Osteocyte (in vitro differentiated cells): ENCODE measurements at regions not wholly inside any gene's neighbourhood (a gene's known extent, or its start where the extent isn't known, plus 50 kb on each side); places are given as distances from the start of the nearest gene placed in this dataset.
"Not testable (repeated sequence)": the region's sequence is repeated elsewhere in the genome, so short reads cannot be mapped to it uniquely, and the experiment has no call there.

Source experiments
- DNase-seq: peaks from one replicate; pipeline ENCODE4 v3.0.0; 2021; ENCODE audit warnings: mixed read lengths; ENCODE audit not compliant: unreplicated experiment; ENCODE audit errors: extremely low spot score
- H3K27ac Mint-ChIP-seq: one replicate; pipeline ENCODE4 v1.8.0; 2021; ENCODE audit warnings: mild to moderate bottlenecking, mixed read lengths; ENCODE audit not compliant: unreplicated experiment
- H3K27me3 Mint-ChIP-seq: one replicate; pipeline ENCODE4 v1.8.0; 2021; ENCODE audit warnings: mixed read lengths; ENCODE audit not compliant: unreplicated experiment
- H3K36me3 Mint-ChIP-seq: one replicate; pipeline ENCODE4 v1.8.0; 2021; ENCODE audit warnings: mixed read lengths; ENCODE audit not compliant: unreplicated experiment
- H3K4me1 Mint-ChIP-seq: one replicate; pipeline ENCODE4 v1.8.0; 2021; ENCODE audit warnings: mixed read lengths; ENCODE audit not compliant: unreplicated experiment
- H3K4me3 Mint-ChIP-seq: one replicate; pipeline ENCODE4 v1.8.0; 2021; ENCODE audit warnings: mild to moderate bottlenecking, moderate library complexity, mixed read lengths; ENCODE audit not compliant: unreplicated experiment
- H3K9me3 Mint-ChIP-seq: one replicate; pipeline ENCODE4 v1.8.0; 2021; ENCODE audit warnings: mixed read lengths; ENCODE audit not compliant: unreplicated experiment
- TF ChIP-seq, protein P1 (sequence below): fragments of 200-600 bp; sonication (generic); IDR thresholded peaks from 2 replicates; pipeline ENCODE4 v1.5.0; 2021; ENCODE audit warnings: antibody characterized with exemption, mild to moderate bottlenecking, moderate library complexity

DNA sequence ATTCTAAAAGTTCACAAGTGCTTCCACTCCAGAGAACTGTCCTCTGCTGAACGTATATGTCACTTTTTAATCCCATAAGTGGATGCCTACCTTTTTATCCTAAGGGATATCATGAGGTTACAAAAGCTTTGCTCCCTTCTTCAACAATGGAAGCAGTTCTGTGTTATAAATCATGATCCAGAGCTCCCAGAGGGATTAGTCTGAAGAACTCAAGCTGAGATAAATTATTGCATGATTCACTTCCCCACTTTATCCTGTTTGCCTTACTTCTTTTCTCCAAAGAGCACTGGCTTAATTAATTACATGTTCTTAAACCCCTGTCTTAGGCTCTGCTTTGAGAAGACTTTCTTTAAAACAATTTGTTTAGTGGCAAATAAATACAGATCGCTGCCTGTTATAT lies 246.7 kb downstream of the PCDH17 start:
- H3K27me3 Mint-ChIP-seq: no peaks in the 10 kb centered on the region
- H3K4me3 Mint-ChIP-seq: no peak overlapping the region
- H3K9me3 Mint-ChIP-seq: peaks cover 5% of the 10 kb centered on the region
- no peaks in the 10 kb centered on the region for H3K4me1 Mint-ChIP-seq
- no peaks in the 10 kb centered on the region for H3K36me3 Mint-ChIP-seq
- TF ChIP-seq, protein P1, sequence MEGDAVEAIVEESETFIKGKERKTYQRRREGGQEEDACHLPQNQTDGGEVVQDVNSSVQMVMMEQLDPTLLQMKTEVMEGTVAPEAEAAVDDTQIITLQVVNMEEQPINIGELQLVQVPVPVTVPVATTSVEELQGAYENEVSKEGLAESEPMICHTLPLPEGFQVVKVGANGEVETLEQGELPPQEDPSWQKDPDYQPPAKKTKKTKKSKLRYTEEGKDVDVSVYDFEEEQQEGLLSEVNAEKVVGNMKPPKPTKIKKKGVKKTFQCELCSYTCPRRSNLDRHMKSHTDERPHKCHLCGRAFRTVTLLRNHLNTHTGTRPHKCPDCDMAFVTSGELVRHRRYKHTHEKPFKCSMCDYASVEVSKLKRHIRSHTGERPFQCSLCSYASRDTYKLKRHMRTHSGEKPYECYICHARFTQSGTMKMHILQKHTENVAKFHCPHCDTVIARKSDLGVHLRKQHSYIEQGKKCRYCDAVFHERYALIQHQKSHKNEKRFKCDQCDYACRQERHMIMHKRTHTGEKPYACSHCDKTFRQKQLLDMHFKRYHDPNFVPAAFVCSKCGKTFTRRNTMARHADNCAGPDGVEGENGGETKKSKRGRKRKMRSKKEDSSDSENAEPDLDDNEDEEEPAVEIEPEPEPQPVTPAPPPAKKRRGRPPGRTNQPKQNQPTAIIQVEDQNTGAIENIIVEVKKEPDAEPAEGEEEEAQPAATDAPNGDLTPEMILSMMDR: no peak
- no peak overlapping the region for H3K27ac Mint-ChIP-seq
- DNase-seq: no peak

DNA sequence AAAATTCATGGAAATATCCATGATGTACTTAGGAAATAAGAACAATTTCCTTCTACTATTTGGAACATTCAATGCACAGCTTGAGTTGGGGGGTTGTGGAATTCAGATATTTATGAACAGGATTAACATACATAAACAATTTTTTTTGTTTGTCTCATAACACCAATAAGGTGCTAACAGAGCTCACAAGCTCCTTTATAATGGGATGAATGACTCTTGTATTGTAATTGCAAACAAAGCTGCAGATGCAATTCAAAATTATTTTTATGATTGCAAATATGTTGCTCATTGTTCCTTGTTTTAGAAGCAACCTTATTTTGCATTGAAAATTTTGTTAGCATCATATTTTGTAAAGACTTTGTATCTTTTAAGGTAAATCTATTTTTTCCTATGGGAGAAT lies 265.7 kb downstream of the PCDH17 start:
- no peak overlapping the region for H3K4me3 Mint-ChIP-seq
- H3K27ac Mint-ChIP-seq: no peak overlapping the region
- TF ChIP-seq, protein P1: no peak
- H3K4me1 Mint-ChIP-seq: no peaks in the 10 kb centered on the region
- no peak for DNase-seq
- no peaks in the 10 kb centered on the region for H3K27me3 Mint-ChIP-seq
- no peaks in the 10 kb centered on the region for H3K36me3 Mint-ChIP-seq
- H3K9me3 Mint-ChIP-seq: no peaks in the 10 kb centered on the region

DNA sequence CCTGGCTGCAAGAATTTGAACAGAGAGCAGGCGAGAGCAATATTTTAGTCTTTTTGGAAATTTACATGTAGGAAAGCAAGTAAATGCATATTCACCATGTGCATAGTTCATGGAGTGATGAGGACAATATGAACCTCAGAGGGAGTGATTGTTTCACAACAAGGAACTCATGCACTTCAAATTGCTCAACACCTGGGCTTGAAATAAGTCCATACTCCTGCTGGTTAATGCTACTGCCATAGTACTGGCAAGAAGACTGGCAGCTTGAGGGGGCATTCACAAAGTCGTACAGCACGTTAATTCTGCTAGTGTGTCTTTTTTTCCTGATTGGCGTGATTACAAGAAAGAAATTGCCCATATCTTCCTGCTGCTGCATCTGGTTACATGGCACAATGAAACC lies 267.6 kb downstream of the PCDH17 start:
- TF ChIP-seq, protein P1: no peak
- H3K27me3 Mint-ChIP-seq: no peaks in the 10 kb centered on the region
- H3K36me3 Mint-ChIP-seq: no peaks in the 10 kb centered on the region

GRCh38 chr13:57909833-57910232 lies 278.3 kb downstream of the PCDH17 start:
- H3K4me3 Mint-ChIP-seq, H3K36me3 Mint-ChIP-seq, H3K27ac Mint-ChIP-seq, H3K4me1 Mint-ChIP-seq, H3K27me3 Mint-ChIP-seq, H3K9me3 Mint-ChIP-seq, DNase-seq: not testable (repeated sequence)

More for the DNA sequence above, 267.6 kb downstream of the PCDH17 start:
- no peak for DNase-seq
- H3K27ac Mint-ChIP-seq: no peak overlapping the region
- H3K4me3 Mint-ChIP-seq: no peak overlapping the region
- no peaks in the 10 kb centered on the region for H3K4me1 Mint-ChIP-seq
- H3K9me3 Mint-ChIP-seq: peaks cover 5% of the 10 kb centered on the region

DNA sequence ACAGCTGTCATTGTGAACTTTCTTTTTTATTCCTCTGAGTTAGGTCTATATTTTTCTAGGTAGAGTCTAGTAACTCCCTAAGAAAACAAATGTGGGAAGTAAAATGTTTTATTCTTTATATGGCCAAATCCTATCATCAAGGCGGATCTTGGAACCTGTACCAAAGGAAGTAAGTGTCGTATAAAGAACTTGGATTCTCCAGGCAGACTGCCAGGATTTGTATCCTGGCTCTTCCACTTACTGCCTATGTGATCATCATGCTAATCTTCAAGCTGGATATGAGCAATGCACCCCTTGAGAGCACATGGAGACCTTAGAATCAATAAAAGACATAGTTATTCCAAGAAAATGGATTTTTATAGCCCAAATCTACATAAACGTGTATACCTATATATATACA lies 286.5 kb downstream of the PCDH17 start:
- TF ChIP-seq, protein P1: no peak
- Mint-ChIP-seq H3K4me3 (no peak overlapping the region), H3K36me3 (no peaks in the 10 kb centered on the region), H3K27me3 (no peaks in the 10 kb centered on the region), H3K9me3 (no peaks in the 10 kb centered on the region), H3K4me1 (no peaks in the 10 kb centered on the region), H3K27ac (no peak overlapping the region)
- no peak for DNase-seq

DNA sequence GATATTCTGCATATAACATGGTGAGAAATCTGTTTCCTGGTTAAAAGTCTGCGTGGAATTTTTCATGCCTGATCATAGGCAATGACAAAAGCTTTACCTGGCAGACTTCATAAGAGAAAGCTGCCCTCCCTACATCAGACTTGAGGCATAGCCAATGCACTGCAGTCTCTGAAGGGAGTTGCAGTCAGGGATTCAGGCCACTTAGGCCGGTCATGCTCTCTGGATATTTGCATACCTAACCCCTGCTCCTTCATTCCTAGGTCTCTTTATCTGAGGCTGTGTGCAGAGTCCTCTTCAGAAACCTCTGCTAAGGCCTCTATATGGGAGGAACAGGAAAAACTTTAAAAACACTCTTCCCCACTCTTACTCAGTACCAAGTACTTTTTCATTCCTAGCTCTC lies 287.4 kb downstream of the PCDH17 start:
- DNase-seq: no peak
- no peaks in the 10 kb centered on the region for H3K36me3 Mint-ChIP-seq
- no peaks in the 10 kb centered on the region for H3K27me3 Mint-ChIP-seq
- H3K27ac Mint-ChIP-seq: no peak overlapping the region
- H3K9me3 Mint-ChIP-seq: no peaks in the 10 kb centered on the region
- no peak overlapping the region for H3K4me3 Mint-ChIP-seq
- TF ChIP-seq, protein P1: no peak
- no peaks in the 10 kb centered on the region for H3K4me1 Mint-ChIP-seq
